OCI-M2 (cell line): ENCODE measurements at regions not wholly inside any gene's neighbourhood (a gene's known extent, or its start where the extent isn't known, plus 50 kb on each side); places are given as distances from the start of the nearest gene placed in this dataset.

Experiments
- DNase-seq: peaks from one replicate; lab custom pipeline; 2025; ENCODE audit not compliant: unreplicated experiment; lab: John Stamatoyannopoulos, UW

- no peak for DNase-seq
Observed at GRCh38 chr2:118668431-118669424, 178.7 kb downstream of the EN1 start.

- no peak for DNase-seq
Observed at GRCh38 chr2:118667964-118668363, 179.5 kb downstream of the EN1 start.

- DNase-seq = no peak
Observed at GRCh38 chr2:118667348-118667747, 180.1 kb downstream of the EN1 start.

- DNase-seq = no peak
Observed at GRCh38 chr2:118665784-118666529, 181.5 kb downstream of the EN1 start.

GRCh38 chr2:118661179-118661578, 186.3 kb downstream of the EN1 start:
- DNase-seq = no peak

- DNase-seq = no peak
Observed at GRCh38 chr2:118658596-118659198, 188.8 kb downstream of the EN1 start.

- DNase-seq = no peak
Observed at GRCh38 chr2:118657466-118657865, 190.0 kb downstream of the EN1 start.

GRCh38 chr2:118654945-118655344, 192.5 kb downstream of the EN1 start:
- no peak for DNase-seq

GRCh38 chr2:118650327-118650726, 197.1 kb downstream of the EN1 start:
- DNase-seq = no peak

- no peak for DNase-seq
Observed at GRCh38 chr2:118645876-118646275, 201.6 kb downstream of the EN1 start.

- no peak for DNase-seq
Observed at GRCh38 chr2:118644190-118644589, 203.3 kb downstream of the EN1 start.

- no peak for DNase-seq
Observed at GRCh38 chr2:118643294-118643693, 204.2 kb downstream of the EN1 start.

GRCh38 chr2:118642501-118642900, 204.9 kb downstream of the EN1 start:
- DNase-seq = no peak

GRCh38 chr2:118641711-118642110, 205.7 kb downstream of the EN1 start:
- no peak for DNase-seq

GRCh38 chr2:118639371-118639770, 208.1 kb downstream of the EN1 start:
- DNase-seq = no peak

GRCh38 chr2:118638453-118638852, 209.0 kb downstream of the EN1 start:
- DNase-seq = no peak

- no peak for DNase-seq
Observed at GRCh38 chr2:118635891-118636290, 211.6 kb downstream of the EN1 start.

- no peak for DNase-seq
Observed at GRCh38 chr2:118634876-118635275, 212.6 kb downstream of the EN1 start.

- DNase-seq = no peak
Observed at GRCh38 chr2:118633371-118634018, 214.0 kb downstream of the EN1 start.

- no peak for DNase-seq
Observed at GRCh38 chr2:118632921-118633320, 214.5 kb downstream of the EN1 start.

GRCh38 chr2:118627156-118627555, 220.3 kb downstream of the EN1 start:
- DNase-seq = no peak
